ENCODE measurements at regions not wholly inside any gene's neighbourhood (a gene's known extent, or its start where the extent isn't known, plus 50 kb on each side); places are given as distances from the start of the nearest gene placed in this dataset.

DNA sequence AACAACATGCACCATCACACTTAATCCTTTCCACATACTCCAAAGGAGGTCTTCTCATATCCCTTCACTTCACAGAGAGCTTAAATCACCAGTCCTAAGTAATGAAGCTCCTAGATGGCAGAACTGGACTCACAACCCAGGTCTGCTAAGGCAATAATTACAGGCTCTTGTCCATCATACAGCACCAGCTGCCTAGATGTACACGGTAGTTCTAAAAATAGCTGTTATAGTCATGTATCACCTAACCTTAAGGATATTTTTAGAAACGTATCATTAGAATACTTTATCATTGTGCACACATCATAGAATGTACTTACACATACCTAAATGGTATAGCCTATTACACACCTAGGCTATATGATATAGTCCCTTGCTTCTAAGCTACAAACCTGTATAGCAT, 644.6 kb upstream of the RGMB start:
- TF ChIP-seq, protein P1, sequence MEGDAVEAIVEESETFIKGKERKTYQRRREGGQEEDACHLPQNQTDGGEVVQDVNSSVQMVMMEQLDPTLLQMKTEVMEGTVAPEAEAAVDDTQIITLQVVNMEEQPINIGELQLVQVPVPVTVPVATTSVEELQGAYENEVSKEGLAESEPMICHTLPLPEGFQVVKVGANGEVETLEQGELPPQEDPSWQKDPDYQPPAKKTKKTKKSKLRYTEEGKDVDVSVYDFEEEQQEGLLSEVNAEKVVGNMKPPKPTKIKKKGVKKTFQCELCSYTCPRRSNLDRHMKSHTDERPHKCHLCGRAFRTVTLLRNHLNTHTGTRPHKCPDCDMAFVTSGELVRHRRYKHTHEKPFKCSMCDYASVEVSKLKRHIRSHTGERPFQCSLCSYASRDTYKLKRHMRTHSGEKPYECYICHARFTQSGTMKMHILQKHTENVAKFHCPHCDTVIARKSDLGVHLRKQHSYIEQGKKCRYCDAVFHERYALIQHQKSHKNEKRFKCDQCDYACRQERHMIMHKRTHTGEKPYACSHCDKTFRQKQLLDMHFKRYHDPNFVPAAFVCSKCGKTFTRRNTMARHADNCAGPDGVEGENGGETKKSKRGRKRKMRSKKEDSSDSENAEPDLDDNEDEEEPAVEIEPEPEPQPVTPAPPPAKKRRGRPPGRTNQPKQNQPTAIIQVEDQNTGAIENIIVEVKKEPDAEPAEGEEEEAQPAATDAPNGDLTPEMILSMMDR (conservative IDR thresholded peaks at IDR 0.05; ENCODE audit: low read length) = no peak
- H3K4me3 ChIP-seq (ENCODE audit: low read length) = no peak overlapping the region
- DNase-seq (ENCODE audit: low read depth) = no peak

- DNase-seq (ENCODE audit: low read depth) = no peak
- H3K4me3 ChIP-seq (ENCODE audit: low read length) = no peak overlapping the region
- TF ChIP-seq, protein P1 (conservative IDR thresholded peaks at IDR 0.05; ENCODE audit: low read length) = no peak
These were observed 643.0 kb upstream of the RGMB start for GRCh38 chr5:98130261-98131035.

DNA sequence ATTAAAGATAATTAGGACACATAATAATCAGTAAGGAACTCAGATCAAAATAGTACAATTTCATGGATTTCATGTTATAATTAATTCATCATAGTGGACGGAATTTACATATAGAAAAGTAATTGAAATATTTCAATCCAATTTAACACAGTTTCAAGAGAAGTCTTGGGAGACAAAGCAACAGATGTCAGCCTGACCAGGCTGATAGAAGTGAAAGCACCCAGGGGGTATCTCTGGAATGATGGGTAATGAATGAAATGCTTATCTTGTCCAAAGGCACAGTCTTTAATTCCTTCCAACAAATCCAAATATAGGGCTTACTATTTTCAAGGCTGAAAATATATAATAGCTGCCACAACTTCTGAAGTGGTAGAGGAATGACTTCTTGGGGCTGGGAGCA, 629.3 kb upstream of the RGMB start:
- TF ChIP-seq, protein P1 (conservative IDR thresholded peaks at IDR 0.05; ENCODE audit: low read length) = no peak
- no peak overlapping the region for H3K4me3 ChIP-seq (ENCODE audit: low read length)
- DNase-seq (ENCODE audit: low read depth) = no peak

DNA sequence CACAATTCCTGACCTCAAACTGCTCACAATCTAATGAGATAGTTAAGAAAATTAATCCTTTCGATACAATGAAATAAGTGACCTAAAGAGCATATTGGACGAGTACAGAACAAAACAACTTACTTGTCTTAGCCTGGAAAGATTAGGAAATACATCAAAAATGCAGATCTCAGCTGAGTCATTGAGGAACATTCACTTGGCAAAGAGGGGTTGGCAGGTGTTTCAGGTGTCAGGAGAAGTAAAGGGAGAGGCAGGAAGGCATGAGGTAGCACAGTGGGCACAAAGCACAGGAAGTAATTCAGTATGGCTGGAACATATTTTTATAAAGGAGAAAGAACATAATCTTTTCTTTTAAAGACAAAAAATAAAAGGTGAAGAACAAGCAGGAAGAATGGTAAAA, 628.8 kb upstream of the RGMB start:
- TF ChIP-seq, protein P1 (conservative IDR thresholded peaks at IDR 0.05; ENCODE audit: low read length) = no peak

DNA sequence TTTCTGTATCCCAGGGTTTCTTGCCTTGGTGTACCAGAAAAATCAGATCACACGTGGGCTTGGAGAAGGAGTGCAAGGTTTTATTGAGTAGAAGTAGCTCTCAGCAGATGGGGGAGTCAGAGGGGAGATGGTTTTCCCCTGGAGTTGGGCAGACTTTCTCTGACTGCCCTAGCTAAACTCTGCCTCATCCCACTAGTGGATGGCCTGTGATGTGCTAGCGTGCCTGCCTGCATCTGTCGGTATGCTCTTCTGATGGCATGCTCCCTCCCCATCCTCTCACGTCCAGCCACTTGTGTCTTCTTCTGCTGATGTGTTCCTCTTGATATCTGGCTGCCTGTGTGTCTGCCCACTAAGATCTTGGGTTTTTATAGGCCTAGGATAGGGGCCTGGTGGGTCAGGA, 616.1 kb upstream of the RGMB start:
- DNase-seq (ENCODE audit: low read depth) = no peak
- H3K4me3 ChIP-seq (ENCODE audit: low read length) = no peak overlapping the region
- TF ChIP-seq, protein P1 (conservative IDR thresholded peaks at IDR 0.05; ENCODE audit: low read length) = no peak

More for the DNA sequence above, 628.8 kb upstream of the RGMB start:
- no peak overlapping the region for H3K4me3 ChIP-seq (ENCODE audit: low read length)
- no peak for DNase-seq (ENCODE audit: low read depth)

DNA sequence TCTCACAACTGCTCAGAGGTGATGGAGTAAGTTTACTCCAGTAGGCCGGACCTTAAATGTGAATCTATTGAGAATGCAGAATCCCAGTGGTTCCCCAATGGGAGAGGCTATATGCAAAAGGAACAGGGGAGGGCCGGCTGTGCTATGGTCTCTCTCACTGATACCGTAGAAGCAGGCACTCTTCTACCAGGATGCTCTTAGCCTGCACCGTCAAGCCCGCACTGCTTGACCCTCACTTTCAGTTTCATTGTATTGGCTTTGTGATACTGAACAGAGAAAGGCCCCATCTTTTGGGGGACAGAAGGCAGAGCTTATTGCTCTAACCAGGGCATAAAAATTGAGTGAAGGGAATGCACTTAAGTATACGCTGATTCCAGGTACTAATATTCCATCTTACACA, 615.0 kb upstream of the RGMB start:
- no peak overlapping the region for H3K4me3 ChIP-seq (ENCODE audit: low read length)
- DNase-seq (ENCODE audit: low read depth) = no peak
- TF ChIP-seq, protein P1 (conservative IDR thresholded peaks at IDR 0.05; ENCODE audit: low read length) = no peak

DNA sequence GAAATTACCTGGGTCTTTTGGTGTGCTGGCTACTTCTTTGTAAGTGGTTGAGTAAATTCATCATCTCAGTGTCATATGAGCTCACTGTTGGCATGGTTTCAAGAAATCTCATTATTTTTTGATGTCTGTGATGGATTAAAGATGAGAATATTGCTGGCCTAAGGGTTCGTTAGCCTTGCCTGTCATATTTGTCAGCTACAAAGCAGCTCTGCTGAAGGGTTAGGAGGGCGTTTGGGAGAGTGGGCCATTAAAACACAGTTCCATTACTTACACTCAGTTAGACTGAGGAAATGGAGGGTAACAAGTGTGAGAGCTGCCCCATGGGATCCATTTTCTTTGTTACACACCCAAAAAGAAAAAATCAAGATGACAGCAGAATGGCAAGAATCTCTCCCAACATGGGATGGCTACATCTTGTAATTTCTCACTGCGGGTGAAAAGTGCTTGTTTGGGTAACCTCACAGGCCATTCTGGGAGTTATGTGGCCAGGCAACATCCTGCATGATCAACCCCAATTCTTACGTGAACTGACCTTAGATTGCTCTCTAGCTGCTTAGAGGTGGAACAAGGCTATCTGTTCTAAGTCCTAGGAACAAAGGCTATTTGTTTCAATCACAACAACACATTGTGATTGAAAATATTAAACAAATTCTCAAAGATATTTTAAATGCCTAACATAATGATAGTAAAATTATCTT, 609.5 kb upstream of the RGMB start:
- TF ChIP-seq, protein P1 (conservative IDR thresholded peaks at IDR 0.05; ENCODE audit: low read length) = no peak
- H3K4me3 ChIP-seq (ENCODE audit: low read length) = no peak overlapping the region
- no peak for DNase-seq (ENCODE audit: low read depth)
